GM12878 (cell line): ENCODE measurements at regions not wholly inside any gene's neighbourhood (a gene's known extent, or its start where the extent isn't known, plus 50 kb on each side); places are given as distances from the start of the nearest gene placed in this dataset.

Experiments used
- CBX3 ChIP-seq: fragments of 200-600 bp; sonication (generic); IDR thresholded peaks from 2 replicates; pipeline ENCODE4 v1.6.1; 2016; ENCODE audit warnings: low read depth, borderline replicate concordance
- CREM ChIP-seq: IDR thresholded peaks from 2 replicates; pipeline ENCODE4 v1.6.1; 2014; ENCODE audit warnings: antibody characterized with exemption, low read depth
- CTCF ChIP-seq, 3 experiments: IDR thresholded peaks in 2 of 3; conservative IDR thresholded peaks in 1 of 3; 2 replicates each; pipeline ENCODE4 v1.5.1; 2011; ENCODE audit warnings: low read depth in 3 of 3, low read length in 3 of 3, mild to moderate bottlenecking in 3 of 3, control low read depth in 2 of 3, moderate library complexity in 2 of 3, inconsistent platforms in 1 of 3, mixed read lengths in 1 of 3; ENCODE audit not compliant: control insufficient read depth in 2 of 3, insufficient read depth in 1 of 3; ENCODE audit errors: extremely low read depth in 1 of 3
- E2F8 ChIP-seq: fragments of 450-650 bp; IDR thresholded peaks from 2 replicates; pipeline ENCODE4 v1.6.1; 2018; ENCODE audit warnings: mild to moderate bottlenecking, low read depth, moderate library complexity; ENCODE audit not compliant: partially characterized antibody
- EGR1 ChIP-seq, 2 experiments: IDR thresholded peaks; 1 replicate in 1 of 2; 2 replicates in 1 of 2; pipeline ENCODE4 v1.6.1; 2011 to 2012; ENCODE audit warnings: low read depth in 2 of 2, low read length in 2 of 2, borderline replicate concordance in 1 of 2, mild to moderate bottlenecking in 1 of 2, moderate library complexity in 1 of 2
- POLR2A ChIP-seq: IDR thresholded peaks from 2 replicates; pipeline ENCODE4 v1.6.1; 2011; ENCODE audit warnings: low read depth, mild to moderate bottlenecking, low read length
- PRDM15 ChIP-seq: fragments of 450-650 bp; formaldehyde crosslinking; IDR thresholded peaks from 2 replicates; pipeline ENCODE4 v1.4.0; 2020; ENCODE audit warnings: mild to moderate bottlenecking, moderate library complexity

DNA sequence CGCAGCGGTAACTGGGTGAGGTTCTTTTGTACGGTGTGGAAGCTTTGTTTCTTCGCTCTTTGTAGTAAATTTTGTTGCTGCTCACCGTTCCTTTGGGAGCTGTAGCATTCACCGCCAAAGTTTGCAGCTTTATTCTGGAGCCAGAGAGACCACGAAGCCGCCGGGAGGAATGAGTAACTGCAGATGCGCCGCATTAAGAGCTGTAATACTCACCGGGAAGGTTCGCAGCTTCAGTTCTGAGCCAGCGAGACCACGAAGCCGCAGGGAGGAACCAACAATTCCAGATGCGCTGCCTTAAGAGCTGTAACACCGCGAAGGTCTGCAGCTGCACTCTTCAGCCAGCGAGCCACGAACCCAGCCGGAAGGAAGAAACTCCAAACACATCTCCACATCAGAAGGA is 56.0 kb upstream of the DYNC1LI1 start:
- TF ChIP-seq POLR2A (no peak), E2F8 (no peak), CREM (no peak), CBX3 (no peak), PRDM15 (CRISPR knock-in tag) (no peak), CTCF (IDR thresholded peaks at IDR 0.05 in 2 of 3, conservative IDR thresholded peaks at IDR 0.05 in 1 of 3; ENCODE audit: control insufficient read depth in 2 of 3, extremely low read depth in 1 of 3, insufficient read depth in 1 of 3, low read depth in 3 of 3, low read length in 3 of 3) (no peak), EGR1 (IDR thresholded peaks at IDR 0.05; ENCODE audit: borderline replicate concordance in 1 of 2, low read depth in 2 of 2, low read length in 2 of 2) (no peak)
